ENCODE measurements at regions not wholly inside any gene's neighbourhood (a gene's known extent, or its start where the extent isn't known, plus 50 kb on each side); places are given as distances from the start of the nearest gene placed in this dataset.

- no peak for TF ChIP-seq POLR2A (IDR thresholded peaks at IDR 0.05)
- TF ChIP-seq, protein P1, sequence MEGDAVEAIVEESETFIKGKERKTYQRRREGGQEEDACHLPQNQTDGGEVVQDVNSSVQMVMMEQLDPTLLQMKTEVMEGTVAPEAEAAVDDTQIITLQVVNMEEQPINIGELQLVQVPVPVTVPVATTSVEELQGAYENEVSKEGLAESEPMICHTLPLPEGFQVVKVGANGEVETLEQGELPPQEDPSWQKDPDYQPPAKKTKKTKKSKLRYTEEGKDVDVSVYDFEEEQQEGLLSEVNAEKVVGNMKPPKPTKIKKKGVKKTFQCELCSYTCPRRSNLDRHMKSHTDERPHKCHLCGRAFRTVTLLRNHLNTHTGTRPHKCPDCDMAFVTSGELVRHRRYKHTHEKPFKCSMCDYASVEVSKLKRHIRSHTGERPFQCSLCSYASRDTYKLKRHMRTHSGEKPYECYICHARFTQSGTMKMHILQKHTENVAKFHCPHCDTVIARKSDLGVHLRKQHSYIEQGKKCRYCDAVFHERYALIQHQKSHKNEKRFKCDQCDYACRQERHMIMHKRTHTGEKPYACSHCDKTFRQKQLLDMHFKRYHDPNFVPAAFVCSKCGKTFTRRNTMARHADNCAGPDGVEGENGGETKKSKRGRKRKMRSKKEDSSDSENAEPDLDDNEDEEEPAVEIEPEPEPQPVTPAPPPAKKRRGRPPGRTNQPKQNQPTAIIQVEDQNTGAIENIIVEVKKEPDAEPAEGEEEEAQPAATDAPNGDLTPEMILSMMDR (IDR thresholded peaks at IDR 0.05) = no peak
Measured at GRCh38 chr6:164990901-164991300, 318.5 kb downstream of the C6orf118 start.
